ENCODE measurements at regions not wholly inside any gene's neighbourhood (a gene's known extent, or its start where the extent isn't known, plus 50 kb on each side); places are given as distances from the start of the nearest gene placed in this dataset.

GRCh38 chrX:39726771-39727170, 371.0 kb downstream of the BCOR start:
- intact Hi-C loops (cut with micrococcal nuclease) = no loop called here
- RAD21 ChIA-PET (ENCODE audit: low non-redundant PET in 1 of 2, low total read pairs in 2 of 2, uncharacterized antibody in 2 of 2, unreplicated experiment in 2 of 2) = no interaction called here
- H3K27me3 ChIP-seq (ENCODE audit: insufficient read depth, low read length) = no peaks in the 10 kb centered on the region
- CTCF ChIA-PET = no interaction called here
- no peak overlapping the region for H2AFZ ChIP-seq (ENCODE audit: low read depth, low read length, poor library complexity, severe bottlenecking)
- H3K9me2 ChIP-seq (ENCODE audit: insufficient read depth) = no peaks in the 10 kb centered on the region
- peaks cover 2 to 8% of the 10 kb centered on the region in 2 experiments; a peak in 3 of 4 replicates for H3K4me1 ChIP-seq (ENCODE audit: control insufficient read depth in 1 of 2, insufficient read depth in 2 of 2, low read length in 2 of 2)
- no peak for DNase-seq (ENCODE audit: low read depth, low spot score)
- H4K20me1 ChIP-seq (ENCODE audit: insufficient read depth) = no peaks in the 10 kb centered on the region
- no peaks in the 10 kb centered on the region for H3K9me3 ChIP-seq (ENCODE audit: control insufficient read depth in 1 of 2, insufficient read depth in 1 of 2, low read depth in 1 of 2, low read length in 2 of 2)
- H3K79me2 ChIP-seq (ENCODE audit: insufficient read depth, low read length) = no peaks in the 10 kb centered on the region
- H3K4me3 ChIP-seq (replicated peaks in 1 of 2; ENCODE audit: low read depth in 1 of 2, low read length in 2 of 2) = no peak overlapping the region
- no peak overlapping the region for H3K4me2 ChIP-seq (ENCODE audit: low read length)
- H3K9ac ChIP-seq (ENCODE audit: low read length) = no peak overlapping the region
- no TSS peak for BruUV-seq (replicated peaks)
- POLR2A ChIA-PET = no interaction called here
- no peaks in the 10 kb centered on the region for H3K36me3 ChIP-seq (ENCODE audit: control insufficient read depth in 1 of 2, insufficient read depth in 2 of 2, low read length in 2 of 2)
- H3K27ac ChIP-seq (ENCODE audit: low read depth, low read length) = no peak overlapping the region
- TF ChIP-seq CBX3 (IDR thresholded peaks at IDR 0.05; ENCODE audit: low read depth) (no peak), ZFX (IDR thresholded peaks at IDR 0.05) (no peak), REST (IDR thresholded peaks at IDR 0.05; ENCODE audit: low read depth) (no peak)
- ATAC-seq = no peak

DNA sequence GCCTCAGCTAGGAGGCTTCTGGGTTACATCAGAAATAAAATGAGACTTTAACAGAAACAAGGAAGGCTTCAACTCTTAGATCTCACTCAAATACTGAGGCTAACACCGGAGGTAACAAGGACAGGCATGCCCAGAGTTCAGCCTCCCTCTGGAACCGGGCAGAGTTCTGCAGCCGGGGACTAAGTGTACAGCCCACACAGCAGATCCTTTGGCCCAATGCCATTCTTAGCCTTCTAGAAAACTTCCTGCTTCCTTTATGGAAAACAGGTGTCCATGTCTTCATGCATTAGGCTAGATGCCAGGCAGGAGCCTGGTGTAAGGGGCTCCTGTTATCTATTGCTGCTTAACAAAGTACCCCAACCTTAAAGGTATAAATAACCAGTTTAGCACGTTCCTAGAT, 369.7 kb downstream of the BCOR start:
- DNase-seq (ENCODE audit: low read depth, low spot score) = no peak
- RAD21 ChIA-PET (ENCODE audit: low non-redundant PET in 1 of 2, low total read pairs in 2 of 2, uncharacterized antibody in 2 of 2, unreplicated experiment in 2 of 2) = no interaction called here
- Histone ChIP-seq H3K4me3 (replicated peaks in 1 of 2; ENCODE audit: low read depth in 1 of 2, low read length in 2 of 2) (no peak overlapping the region), H3K9me2 (ENCODE audit: insufficient read depth) (no peaks in the 10 kb centered on the region), H4K20me1 (ENCODE audit: insufficient read depth) (no peaks in the 10 kb centered on the region), H3K27me3 (ENCODE audit: insufficient read depth, low read length) (no peaks in the 10 kb centered on the region), H3K27ac (ENCODE audit: low read depth, low read length) (no peak overlapping the region), H2AFZ (ENCODE audit: low read depth, low read length, poor library complexity, severe bottlenecking) (no peak overlapping the region), H3K4me2 (ENCODE audit: low read length) (no peak overlapping the region), H3K36me3 (ENCODE audit: control insufficient read depth in 1 of 2, insufficient read depth in 2 of 2, low read length in 2 of 2) (no peaks in the 10 kb centered on the region), H3K9ac (ENCODE audit: low read length) (no peak overlapping the region), H3K4me1 (ENCODE audit: control insufficient read depth in 1 of 2, insufficient read depth in 2 of 2, low read length in 2 of 2) (peaks cover 2 to 8% of the 10 kb centered on the region in 2 experiments; a peak in 3 of 4 replicates), H3K9me3 (ENCODE audit: control insufficient read depth in 1 of 2, insufficient read depth in 1 of 2, low read depth in 1 of 2, low read length in 2 of 2) (no peaks in the 10 kb centered on the region), H3K79me2 (ENCODE audit: insufficient read depth, low read length) (no peaks in the 10 kb centered on the region)
- no TSS peak for BruUV-seq (replicated peaks)
- CTCF ChIA-PET = no interaction called here
- POLR2A ChIA-PET = no interaction called here
- intact Hi-C loops (cut with micrococcal nuclease) = no loop called here
- no peak for ATAC-seq
- TF ChIP-seq REST (IDR thresholded peaks at IDR 0.05; ENCODE audit: low read depth) = no peak
- no peak for TF ChIP-seq ZBTB33 (IDR thresholded peaks at IDR 0.05; ENCODE audit: extremely low read depth, insufficient replicate concordance, low read length)
- TF ChIP-seq MAX (IDR thresholded peaks at IDR 0.05) = no peak
- no peak for TF ChIP-seq SIN3A (IDR thresholded peaks at IDR 0.05; ENCODE audit: low read depth)
- TF ChIP-seq CEBPB (IDR thresholded peaks at IDR 0.05; ENCODE audit: low read depth) = no peak
- no peak for TF ChIP-seq FOSL1 (IDR thresholded peaks at IDR 0.05; ENCODE audit: low read depth)
- TF ChIP-seq RAD21 (IDR thresholded peaks at IDR 0.05; ENCODE audit: low read depth) = no peak
- TF ChIP-seq SP1 (IDR thresholded peaks at IDR 0.05; ENCODE audit: low read depth) = no peak
- TF ChIP-seq POLR2A (IDR thresholded peaks at IDR 0.05; ENCODE audit: borderline replicate concordance, extremely low read depth, insufficient read depth, insufficient read length) = no peak

All from HCT116 (cell line).